ENCODE measurements at regions not wholly inside any gene's neighbourhood (a gene's known extent, or its start where the extent isn't known, plus 50 kb on each side); places are given as distances from the start of the nearest gene placed in this dataset.
A peak's percentile ranks its signal among the peaks of the same experiment; 100 is the strongest.

DNA sequence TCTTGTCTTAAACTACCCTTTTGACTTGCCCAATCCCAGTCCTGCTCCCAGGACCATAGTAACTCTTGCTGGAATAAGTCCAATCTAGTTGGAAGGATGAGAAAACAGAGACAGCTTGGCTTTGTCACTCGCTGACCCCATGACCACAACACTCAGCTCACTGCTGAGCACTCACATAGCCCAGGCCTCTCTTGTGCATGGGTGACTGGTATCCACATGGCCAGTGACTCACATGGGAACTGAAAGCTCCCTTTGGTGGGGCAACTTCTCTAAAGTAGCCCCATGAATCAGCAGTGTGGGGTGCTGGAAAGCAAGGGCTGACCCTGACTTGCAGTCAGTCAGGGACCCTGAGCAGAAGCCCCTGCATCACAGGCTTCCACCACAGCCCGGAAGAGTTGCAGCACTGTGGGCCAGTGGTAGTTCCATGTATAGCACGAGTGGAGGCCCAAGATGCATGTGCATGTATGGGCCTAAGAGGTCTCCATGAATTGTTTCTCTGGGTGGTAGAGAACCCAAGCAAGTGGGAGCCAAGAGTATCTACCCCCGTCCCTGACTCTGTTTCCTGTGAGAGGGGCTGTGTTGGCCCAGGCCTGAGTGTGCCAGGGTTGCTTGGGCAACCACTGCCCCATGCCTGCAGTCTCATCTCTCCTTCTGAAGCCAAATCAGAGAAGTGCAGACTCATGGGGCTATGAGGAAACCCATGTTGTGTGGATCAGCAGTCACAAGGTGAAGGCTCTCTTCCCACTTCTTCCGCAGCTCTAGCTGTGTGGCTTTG lies 62.1 kb upstream of the XCR1 start:
- DNase-seq, result peak; percentile 55

DNA sequence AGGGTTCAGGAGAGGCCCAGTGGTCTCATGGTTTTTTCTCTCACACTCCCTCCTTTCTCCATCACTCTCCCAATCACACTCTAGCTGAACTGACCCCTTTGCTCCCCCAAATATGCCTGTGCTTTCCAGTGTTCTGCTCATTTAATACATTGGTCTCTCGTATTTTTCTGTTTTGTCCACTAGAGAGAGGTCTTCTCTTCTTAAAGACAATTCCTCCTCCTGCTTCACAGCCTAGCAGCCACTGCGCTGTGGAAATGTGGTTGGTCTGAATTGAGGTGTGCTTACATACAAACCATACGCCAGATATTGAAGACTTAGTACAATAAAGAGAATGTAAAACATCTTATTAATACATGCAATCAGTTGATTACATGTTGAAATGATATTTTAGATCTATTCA lies 60.6 kb upstream of the XCR1 start:
- no peak for DNase-seq

DNA sequence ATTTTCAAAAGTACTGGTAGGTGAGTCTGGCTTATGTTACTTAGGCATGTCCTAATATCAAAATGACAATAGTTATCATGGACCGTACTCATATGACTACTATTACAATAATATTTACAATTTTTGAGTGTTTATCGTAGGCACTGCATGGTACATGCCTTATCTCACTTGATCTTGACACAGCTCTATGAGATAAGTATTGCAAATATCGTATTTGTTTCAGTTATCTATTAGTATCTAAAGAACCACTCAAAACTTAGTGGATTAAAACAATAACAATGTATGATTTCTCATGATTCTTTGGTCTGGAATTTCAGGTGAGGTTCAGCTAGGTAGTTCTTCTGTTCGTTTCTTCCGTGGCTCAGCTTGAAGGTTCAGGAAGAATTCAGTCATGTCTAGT lies 59.7 kb upstream of the XCR1 start:
- no peak for DNase-seq

DNA sequence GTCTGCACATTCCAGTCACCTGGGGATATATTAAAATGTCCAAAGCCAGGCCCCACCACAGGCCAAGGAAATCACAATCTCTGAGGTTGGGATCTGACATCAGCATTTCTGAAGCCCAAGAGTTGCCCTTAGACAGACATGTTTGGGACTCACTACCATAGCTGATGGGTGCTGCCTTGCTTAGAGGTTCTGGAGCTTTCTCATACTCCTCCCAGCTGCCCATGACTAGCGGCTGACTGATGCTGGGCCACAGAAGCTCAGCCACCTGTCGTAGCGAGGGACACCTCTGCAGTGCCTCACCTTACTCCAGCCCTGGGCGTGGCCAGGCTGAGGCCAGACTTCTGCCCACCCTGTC lies 58.8 kb upstream of the XCR1 start:
- DNase-seq, result no peak

DNA sequence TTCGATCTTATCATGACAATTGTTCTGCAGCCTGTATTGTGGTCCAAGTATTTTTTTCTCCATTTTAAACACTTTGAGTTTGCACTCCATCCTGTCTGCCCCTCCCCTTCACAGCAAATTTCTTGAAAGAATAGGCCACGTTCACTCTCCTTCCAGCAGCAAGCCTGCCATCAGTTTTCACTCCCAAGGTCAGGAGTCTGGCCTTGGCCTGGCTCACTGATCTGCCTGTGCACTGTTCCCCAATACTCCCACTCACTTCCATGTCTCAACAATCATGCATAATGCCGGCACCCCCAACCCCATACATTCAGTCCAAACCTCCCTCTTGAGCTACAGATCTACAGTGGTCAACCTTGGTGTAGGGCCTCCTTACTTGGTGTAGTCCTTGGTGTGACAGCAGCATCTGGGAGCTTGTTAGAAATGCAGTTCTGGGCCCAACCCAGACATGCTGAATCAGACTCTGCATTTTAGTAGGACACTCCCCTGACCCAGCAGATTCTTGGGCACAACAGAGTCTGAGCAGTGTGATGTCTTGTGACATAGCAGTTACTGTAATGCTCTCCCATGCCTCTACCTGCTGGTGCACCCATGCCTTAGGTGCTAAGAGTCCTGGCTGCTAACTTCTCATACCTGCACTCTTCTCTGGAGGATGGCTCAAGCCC lies 58.3 kb upstream of the XCR1 start:
- DNase-seq, result no peak

DNA sequence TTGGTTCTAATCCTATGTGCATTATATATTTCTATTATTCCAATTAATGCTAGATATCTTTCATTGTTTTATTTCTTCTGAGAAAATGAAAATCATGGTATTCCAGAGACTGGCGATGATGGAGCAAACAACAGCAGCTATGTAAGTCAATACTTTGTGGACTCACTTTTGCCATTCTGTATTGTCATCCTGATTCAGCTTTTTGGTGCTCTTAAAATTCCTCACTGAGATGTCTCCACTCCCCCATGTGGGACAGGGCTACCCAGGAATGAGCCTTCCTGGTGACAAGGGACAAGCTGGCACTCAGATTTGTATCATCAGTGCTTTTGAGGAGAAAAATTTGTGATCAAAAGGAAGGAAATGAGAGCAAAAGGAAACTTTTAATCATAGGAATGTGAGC lies 56.7 kb upstream of the XCR1 start:
- DNase-seq, result no peak

DNA sequence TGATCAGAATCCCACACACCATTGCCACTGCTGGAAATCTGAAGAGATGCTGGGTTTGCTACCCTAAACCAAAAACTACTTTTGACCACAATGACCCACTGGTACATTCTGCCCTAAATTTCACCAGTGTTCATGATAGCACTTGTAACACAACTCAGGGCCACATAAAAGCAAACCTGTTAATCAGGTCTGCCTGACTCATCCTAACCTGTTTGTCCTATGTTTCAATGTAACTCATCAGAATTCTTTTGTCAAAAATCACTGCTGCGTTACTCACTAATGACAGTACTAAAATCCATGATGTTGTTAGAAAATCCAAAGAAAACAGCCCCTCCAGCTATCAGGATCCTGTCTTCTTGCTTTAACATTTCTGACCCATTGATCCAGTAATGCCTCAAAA lies 55.6 kb upstream of the XCR1 start:
- DNase-seq, result no peak

DNA sequence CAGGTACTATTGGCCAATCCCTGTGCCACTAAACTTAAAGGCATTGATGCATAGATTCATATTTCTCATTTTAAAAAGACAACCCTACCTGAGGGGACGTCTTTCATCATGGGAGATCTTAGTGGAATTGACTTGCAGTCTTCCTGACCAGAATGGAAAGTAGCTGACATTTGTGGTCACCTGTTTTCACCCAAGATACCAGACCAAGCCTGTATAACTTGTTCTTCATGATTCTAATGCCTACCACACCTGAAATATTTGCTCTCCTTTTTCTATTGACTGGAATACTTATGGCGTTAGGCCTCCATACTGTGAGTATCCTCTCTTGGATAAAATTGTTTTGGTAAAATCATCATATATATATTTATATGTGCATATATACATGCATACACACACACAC lies 54.7 kb upstream of the XCR1 start:
- no peak for DNase-seq

DNA sequence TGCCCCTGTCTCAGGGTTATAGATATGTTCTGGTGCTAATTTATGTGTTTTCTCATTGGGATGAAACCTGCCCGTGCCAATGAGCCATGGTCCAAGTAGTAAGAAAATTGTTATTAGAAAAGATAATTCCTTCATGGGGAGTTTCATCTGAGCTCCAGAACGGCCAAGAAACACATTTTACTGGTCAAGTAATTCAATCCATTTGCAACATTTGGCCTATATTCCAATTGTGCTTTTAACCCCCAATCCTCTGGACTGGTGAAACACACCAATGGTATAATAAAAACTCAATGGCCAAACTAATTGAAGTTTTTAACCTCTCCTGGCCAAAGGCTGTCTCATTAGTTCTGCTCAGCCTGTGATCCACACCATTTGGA lies 53.7 kb upstream of the XCR1 start:
- no peak for DNase-seq

DNA sequence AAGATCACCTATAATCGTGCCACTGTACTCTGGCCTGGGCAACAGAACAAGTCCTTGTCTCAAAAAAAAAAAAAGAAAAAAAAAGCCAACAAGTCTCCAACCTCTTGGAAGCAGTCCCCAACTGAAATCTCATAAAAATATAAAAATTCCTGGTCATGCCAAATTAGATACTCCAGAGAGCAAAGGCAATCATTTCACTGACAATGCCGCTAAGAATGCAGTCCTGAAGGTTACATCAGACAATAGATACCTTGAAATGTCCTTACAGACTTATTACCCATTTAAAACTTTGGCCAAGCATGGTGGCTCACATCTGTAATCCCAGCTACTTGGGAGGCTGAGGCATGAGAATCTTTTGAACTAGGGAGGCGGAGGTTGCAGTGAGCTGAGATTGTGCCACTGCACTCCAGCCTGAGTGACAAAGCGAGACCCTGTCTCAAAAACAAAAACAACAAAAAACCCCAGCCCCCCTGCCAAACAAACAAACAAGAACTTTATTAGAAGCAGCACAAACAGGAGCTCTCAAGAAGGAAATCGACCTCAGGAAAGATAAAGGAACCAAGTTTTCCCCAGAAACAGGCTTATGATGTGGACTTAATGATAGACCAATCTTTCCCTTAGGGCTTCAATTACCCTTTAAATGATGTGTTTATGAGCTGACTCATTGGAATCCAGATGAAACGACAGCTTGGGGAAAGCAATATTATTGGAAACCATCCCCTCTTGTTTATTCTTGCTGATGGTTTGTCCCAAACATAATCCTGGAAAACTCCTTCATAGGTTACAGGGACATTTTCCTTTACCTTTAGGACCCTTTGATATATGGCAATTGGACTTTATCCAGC lies 53.1 kb upstream of the XCR1 start:
- no peak for DNase-seq

DNA sequence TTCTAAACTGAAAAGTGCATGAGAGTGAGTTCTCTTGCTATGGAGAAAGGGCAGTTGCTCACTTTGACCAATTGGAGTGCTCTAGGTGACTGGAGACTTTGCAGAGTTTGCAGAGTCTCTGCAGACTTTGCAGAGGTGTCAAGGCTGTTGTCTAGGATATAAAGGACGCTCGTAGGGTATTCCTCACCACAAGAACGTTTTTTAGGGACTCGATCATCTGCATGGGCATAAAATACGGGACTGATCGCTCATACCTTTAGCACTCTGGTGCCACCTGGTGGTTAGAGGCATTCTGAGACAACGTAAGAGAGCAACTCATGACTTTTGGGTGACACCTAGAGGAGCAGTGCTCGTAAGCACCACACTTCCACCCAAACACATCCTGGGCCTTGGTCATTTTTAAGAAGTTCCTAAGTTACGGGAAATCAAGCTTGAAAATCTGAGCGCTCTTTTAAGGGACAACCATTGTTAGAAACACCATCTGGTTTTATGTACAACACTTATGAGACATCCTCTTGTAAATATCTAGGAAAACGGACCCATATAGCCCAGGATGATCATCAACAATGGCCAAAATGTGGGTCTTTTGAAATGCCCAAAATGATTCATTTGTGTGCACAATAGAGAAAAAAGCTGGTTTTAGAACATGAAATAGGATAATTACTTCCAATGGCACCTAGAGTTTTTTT lies 51.6 kb upstream of the XCR1 start:
- DNase-seq, result peak; percentile 87

Data from fibroblast of skin of back (primary cell).